Transverse colon (tissue), 3 donors: ENCODE measurements at regions not wholly inside any gene's neighbourhood (a gene's known extent, or its start where the extent isn't known, plus 50 kb on each side); places are given as distances from the start of the nearest gene placed in this dataset.

Experiments used
- CTCF ChIP-seq, 5 experiments: fragments of 200-600 bp in 3 of 5; fragments of 450-650 bp in 2 of 5; sonication (generic) in 3 of 5; IDR thresholded peaks; 1 replicate in 2 of 5; 2 replicates in 3 of 5; pipeline ENCODE4 v1.5.1; 2016 to 2017; ENCODE audit warnings: antibody characterized with exemption in 5 of 5, inconsistent platforms in 3 of 5, mild to moderate bottlenecking in 2 of 5, moderate library complexity in 1 of 5
- POLR2A ChIP-seq: fragments of 450-650 bp; IDR thresholded peaks from one replicate; pipeline ENCODE4 v1.6.1; 2016; ENCODE audit warnings: antibody characterized with exemption, mild to moderate bottlenecking, moderate library complexity

GRCh38 chr2:23158306-23158705 lies 226.7 kb upstream of the KLHL29 start:
- TF ChIP-seq CTCF (IDR thresholded peaks at IDR 0.05) = no peak
- TF ChIP-seq POLR2A = no peak
